ENCODE measurements at regions not wholly inside any gene's neighbourhood (a gene's known extent, or its start where the extent isn't known, plus 50 kb on each side); places are given as distances from the start of the nearest gene placed in this dataset.

GRCh38 chr5:159736844-159737243, 179.4 kb upstream of the ADRA1B start:
- no peaks in the 10 kb centered on the region for H3K4me1 ChIP-seq
- H3K36me3 ChIP-seq (ENCODE audit: insufficient read depth in 1 of 2, low read depth in 1 of 2): no peaks in the 10 kb centered on the region
- H3K9me3 ChIP-seq: no peaks in the 10 kb centered on the region
- WGBS, 3 donors: 60 to 80% (median 62%) methylated on average over 2 of the region's 2 CpGs
- DNase-seq (no peak), ATAC-seq (no peak)
- H3K27me3 ChIP-seq (ENCODE audit: insufficient read depth in 3 of 3, low read length in 2 of 3): no peaks in the 10 kb centered on the region
- TF ChIP-seq CTCF (IDR thresholded peaks at IDR 0.05): no peak
- no peak overlapping the region for H3K4me3 ChIP-seq
- no peak overlapping the region for H3K27ac ChIP-seq
- intact Hi-C loops (cut with DNase I): no loop called here

- Histone ChIP-seq H3K4me3 (no peak overlapping the region), H3K4me1 (no peaks in the 10 kb centered on the region), H3K9me3 (no peaks in the 10 kb centered on the region), H3K27ac (no peak overlapping the region), H3K27me3 (ENCODE audit: insufficient read depth in 3 of 3, low read length in 2 of 3) (no peaks in the 10 kb centered on the region), H3K36me3 (ENCODE audit: insufficient read depth in 1 of 2, low read depth in 1 of 2) (no peaks in the 10 kb centered on the region)
- ATAC-seq: no peak
- no peak for TF ChIP-seq CTCF (IDR thresholded peaks at IDR 0.05)
- intact Hi-C loops (cut with DNase I): no loop called here
- WGBS, 3 donors: 79 to 86% (median 84%) methylated on average over 5 of the region's 5 CpGs
- no peak for DNase-seq
These were observed 179.0 kb upstream of the ADRA1B start for GRCh38 chr5:159737263-159737662.

- WGBS, 3 donors: 85 to 93% (median 88%) methylated on average over 5 of the region's 5 CpGs
- TF ChIP-seq CTCF (IDR thresholded peaks at IDR 0.05): no peak
- no peaks in the 10 kb centered on the region for H3K4me1 ChIP-seq
- intact Hi-C loops (cut with DNase I): no loop called here
- ATAC-seq (no peak), DNase-seq (no peak)
- no peaks in the 10 kb centered on the region for H3K36me3 ChIP-seq (ENCODE audit: insufficient read depth in 1 of 2, low read depth in 1 of 2)
- H3K27ac ChIP-seq: no peak overlapping the region
- H3K4me3 ChIP-seq: no peak overlapping the region
- no peaks in the 10 kb centered on the region for H3K9me3 ChIP-seq
- H3K27me3 ChIP-seq (ENCODE audit: insufficient read depth in 3 of 3, low read length in 2 of 3): no peaks in the 10 kb centered on the region
These were observed 174.4 kb upstream of the ADRA1B start for GRCh38 chr5:159741829-159742322.

- H3K4me1 ChIP-seq: no peaks in the 10 kb centered on the region
These were observed 173.0 kb upstream of the ADRA1B start for GRCh38 chr5:159743234-159743633.

More at GRCh38 chr5:159743234-159743633, 173.0 kb upstream of the ADRA1B start:
- Histone ChIP-seq H3K27me3 (ENCODE audit: insufficient read depth in 3 of 3, low read length in 2 of 3) (no peaks in the 10 kb centered on the region), H3K36me3 (ENCODE audit: insufficient read depth in 1 of 2, low read depth in 1 of 2) (no peaks in the 10 kb centered on the region), H3K27ac (no peak overlapping the region), H3K9me3 (no peaks in the 10 kb centered on the region), H3K4me3 (no peak overlapping the region)
- intact Hi-C loops (cut with DNase I): no loop called here
- TF ChIP-seq CTCF (IDR thresholded peaks at IDR 0.05): no peak
- ATAC-seq: no peak
- DNase-seq: no peak
- WGBS, 3 donors: 95 to 100% (median 98%) methylated on average over 1 of the region's 1 CpG
